DMS 273 (cell line): ENCODE measurements at regions not wholly inside any gene's neighbourhood (a gene's known extent, or its start where the extent isn't known, plus 50 kb on each side); places are given as distances from the start of the nearest gene placed in this dataset.
A peak's percentile ranks its signal among the peaks of the same experiment; 100 is the strongest.
"Not testable (repeated sequence)": the region's sequence is repeated elsewhere in the genome, so short reads cannot be mapped to it uniquely, and the experiment has no call there.

Source experiments
- DNase-seq: peaks from one replicate; lab custom pipeline; 2025; ENCODE audit not compliant: unreplicated experiment; lab: John Stamatoyannopoulos, UW

- peak; percentile 60 for DNase-seq
Measured at GRCh38 chr2:194870974-194871535, 786.0 kb upstream of the SLC39A10 start.

GRCh38 chr2:194867328-194867727, 789.7 kb upstream of the SLC39A10 start:
- peak; percentile 52 for DNase-seq

- DNase-seq, result no peak
Measured at GRCh38 chr2:194854941-194855340, 802.1 kb upstream of the SLC39A10 start.

GRCh38 chr2:194842871-194843270, 814.2 kb upstream of the SLC39A10 start:
- DNase-seq, result no peak

- DNase-seq, result not testable (repeated sequence)
Measured at GRCh38 chr2:194834371-194834770, 822.7 kb upstream of the SLC39A10 start.

GRCh38 chr2:194826241-194826640, 830.8 kb upstream of the SLC39A10 start:
- no peak for DNase-seq

- DNase-seq, result no peak
Measured at GRCh38 chr2:194824450-194824849, 832.6 kb upstream of the SLC39A10 start.

- DNase-seq, result no peak
Measured at GRCh38 chr2:194822657-194823056, 834.4 kb upstream of the SLC39A10 start.

GRCh38 chr2:194822097-194822496, 834.9 kb upstream of the SLC39A10 start:
- no peak for DNase-seq

GRCh38 chr2:194819367-194819766, 837.7 kb upstream of the SLC39A10 start:
- peak; percentile 48 for DNase-seq

GRCh38 chr2:194815475-194815874, 841.6 kb upstream of the SLC39A10 start:
- no peak for DNase-seq

GRCh38 chr2:194802589-194802988, 854.4 kb upstream of the SLC39A10 start:
- DNase-seq, result no peak

GRCh38 chr2:194787071-194787470, 870.0 kb upstream of the SLC39A10 start:
- not testable (repeated sequence) for DNase-seq

GRCh38 chr2:194771394-194771793, 885.6 kb upstream of the SLC39A10 start:
- DNase-seq, result not testable (repeated sequence)

GRCh38 chr2:194769030-194769429, 888.0 kb upstream of the SLC39A10 start:
- DNase-seq, result no peak

GRCh38 chr2:194765723-194766122, 891.3 kb upstream of the SLC39A10 start:
- DNase-seq, result no peak

- DNase-seq, result no peak
Measured at GRCh38 chr2:194750926-194751325, 906.1 kb upstream of the SLC39A10 start.

- DNase-seq, result no peak
Measured at GRCh38 chr2:194745557-194746146, 911.4 kb upstream of the SLC39A10 start.

- DNase-seq, result no peak
Measured at GRCh38 chr2:194742706-194743105, 914.3 kb upstream of the SLC39A10 start.

- no peak for DNase-seq
Measured at GRCh38 chr2:194739217-194739616, 917.8 kb upstream of the SLC39A10 start.

- no peak for DNase-seq
Measured at GRCh38 chr2:194735837-194736542, 921.0 kb upstream of the SLC39A10 start.

GRCh38 chr2:194730266-194730665, 926.8 kb upstream of the SLC39A10 start:
- no peak for DNase-seq
